OCI-LY1 (cell line): ENCODE measurements at regions not wholly inside any gene's neighbourhood (a gene's known extent, or its start where the extent isn't known, plus 50 kb on each side); places are given as distances from the start of the nearest gene placed in this dataset.

Source experiments
- H2AFZ ChIP-seq: fragments of 200-600 bp; sonication (generic), shearing (Covaris generic); 2 replicates; pipeline ENCODE4 v1.6.0; 2014; ENCODE audit warnings: antibody characterized with exemption, mild to moderate bottlenecking, low read length
- H3F3A ChIP-seq: fragments of 200-600 bp; sonication (generic), shearing (Covaris generic); 2 replicates; pipeline ENCODE4 v1.6.0; 2014; ENCODE audit warnings: mild to moderate bottlenecking, antibody characterized with exemption, low read length, moderate library complexity; ENCODE audit not compliant: insufficient read depth
- H3K27ac ChIP-seq: fragments of 200-600 bp; sonication (generic); 2 replicates; pipeline ENCODE4 v1.5.1; 2014; ENCODE audit warnings: low read length, mixed run types, mild to moderate bottlenecking, low read depth; ENCODE audit not compliant: poor library complexity, severe bottlenecking
- H3K27me3 ChIP-seq: fragments of 200-600 bp; sonication (generic); 2 replicates; pipeline ENCODE4 v1.6.0; 2014; ENCODE audit warnings: antibody characterized with exemption, mild to moderate bottlenecking, low read length, moderate library complexity; ENCODE audit not compliant: insufficient read depth
- H3K36me3 ChIP-seq: fragments of 200-600 bp; sonication (generic); 2 replicates; pipeline ENCODE4 v1.6.1; 2014; ENCODE audit warnings: mild to moderate bottlenecking, antibody characterized with exemption, low read length, moderate library complexity, mixed read lengths; ENCODE audit not compliant: insufficient read depth
- H3K4me1 ChIP-seq: fragments of 200-600 bp; sonication (generic); 2 replicates; pipeline ENCODE4 v1.5.1; 2014; ENCODE audit warnings: mild to moderate bottlenecking, low read length, moderate library complexity; ENCODE audit not compliant: insufficient read depth, severe bottlenecking
- H3K4me2 ChIP-seq: fragments of 200-600 bp; sonication (generic), shearing (Covaris generic); 2 replicates; pipeline ENCODE4 v1.6.1; 2014; ENCODE audit warnings: low read length
- H3K4me3 ChIP-seq: fragments of 200-600 bp; sonication (generic); 2 replicates; pipeline ENCODE4 v1.5.1; 2014; ENCODE audit warnings: low read length, low read depth, mild to moderate bottlenecking, mixed read lengths; ENCODE audit not compliant: poor library complexity, severe bottlenecking
- H3K79me2 ChIP-seq: fragments of 200-600 bp; shearing (Covaris generic); 2 replicates; pipeline ENCODE4 v1.6.1; 2016; ENCODE audit warnings: mixed run types, low read length, mixed read lengths; ENCODE audit not compliant: insufficient read depth
- H3K9ac ChIP-seq: fragments of 200-600 bp; sonication (generic), shearing (Covaris generic); 2 replicates; pipeline ENCODE4 v1.6.1; 2014; ENCODE audit warnings: mild to moderate bottlenecking, low read length, mixed read lengths
- H3K9me2 ChIP-seq: fragments of 200-600 bp; sonication (generic), shearing (Covaris generic); 2 replicates; pipeline ENCODE4 v1.6.1; 2014; ENCODE audit warnings: low read depth, mild to moderate bottlenecking, low read length, mixed read lengths
- H3K9me3 ChIP-seq: fragments of 200-600 bp; shearing (Covaris generic); 2 replicates; pipeline ENCODE4 v1.6.1; 2014; ENCODE audit warnings: low read length, mixed read lengths
- H4K20me1 ChIP-seq: fragments of 200-600 bp; sonication (generic), shearing (Covaris generic); 2 replicates; pipeline ENCODE4 v1.6.0; 2016; ENCODE audit warnings: mild to moderate bottlenecking, low read length; ENCODE audit not compliant: insufficient read depth
- EZH2 ChIP-seq: fragments of 200-600 bp; sonication (generic), shearing (Covaris generic); IDR thresholded peaks from 2 replicates; pipeline ENCODE4 v1.8.0; 2017; ENCODE audit warnings: borderline replicate concordance, mixed run types, mild to moderate bottlenecking, antibody characterized with exemption, low read length, moderate library complexity, mixed read lengths
- TF ChIP-seq, protein P1 (sequence below): fragments of 200-600 bp; sonication (generic), shearing (Covaris generic); IDR thresholded peaks from 2 replicates; pipeline ENCODE4 v1.5.1; 2017; ENCODE audit warnings: mild to moderate bottlenecking, antibody characterized with exemption, low read length, moderate library complexity, mixed read lengths

DNA sequence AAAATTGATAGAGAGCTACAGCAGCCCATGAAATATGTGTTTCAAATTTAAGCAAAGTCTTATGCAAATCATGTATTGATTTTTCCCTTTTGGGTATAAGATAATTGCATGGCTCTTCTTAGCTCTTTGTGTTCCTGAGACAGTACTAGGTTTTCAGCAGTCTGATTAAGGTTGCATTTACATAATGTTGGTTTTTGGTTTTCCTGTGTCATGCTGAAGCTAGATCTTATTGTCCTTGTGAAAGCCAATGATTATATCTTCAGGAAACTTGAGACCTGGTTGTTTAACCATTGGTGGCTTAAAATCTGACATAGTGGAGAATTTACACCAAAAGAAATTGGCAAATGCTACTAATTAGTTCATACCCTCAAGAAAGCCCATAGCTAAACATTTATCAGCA lies 392.6 kb downstream of the ZPLD1 start:
- H3K9me3 ChIP-seq = no peaks in the 10 kb centered on the region
- no peaks in the 10 kb centered on the region for H4K20me1 ChIP-seq
- TF ChIP-seq, protein P1, sequence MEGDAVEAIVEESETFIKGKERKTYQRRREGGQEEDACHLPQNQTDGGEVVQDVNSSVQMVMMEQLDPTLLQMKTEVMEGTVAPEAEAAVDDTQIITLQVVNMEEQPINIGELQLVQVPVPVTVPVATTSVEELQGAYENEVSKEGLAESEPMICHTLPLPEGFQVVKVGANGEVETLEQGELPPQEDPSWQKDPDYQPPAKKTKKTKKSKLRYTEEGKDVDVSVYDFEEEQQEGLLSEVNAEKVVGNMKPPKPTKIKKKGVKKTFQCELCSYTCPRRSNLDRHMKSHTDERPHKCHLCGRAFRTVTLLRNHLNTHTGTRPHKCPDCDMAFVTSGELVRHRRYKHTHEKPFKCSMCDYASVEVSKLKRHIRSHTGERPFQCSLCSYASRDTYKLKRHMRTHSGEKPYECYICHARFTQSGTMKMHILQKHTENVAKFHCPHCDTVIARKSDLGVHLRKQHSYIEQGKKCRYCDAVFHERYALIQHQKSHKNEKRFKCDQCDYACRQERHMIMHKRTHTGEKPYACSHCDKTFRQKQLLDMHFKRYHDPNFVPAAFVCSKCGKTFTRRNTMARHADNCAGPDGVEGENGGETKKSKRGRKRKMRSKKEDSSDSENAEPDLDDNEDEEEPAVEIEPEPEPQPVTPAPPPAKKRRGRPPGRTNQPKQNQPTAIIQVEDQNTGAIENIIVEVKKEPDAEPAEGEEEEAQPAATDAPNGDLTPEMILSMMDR = no peak
- no peak for TF ChIP-seq EZH2
- no peak overlapping the region for H3K4me2 ChIP-seq
- no peak overlapping the region for H2AFZ ChIP-seq
- no peak overlapping the region for H3K9ac ChIP-seq
- no peaks in the 10 kb centered on the region for H3F3A ChIP-seq
- no peak overlapping the region for H3K4me3 ChIP-seq
- H3K9me2 ChIP-seq = no peaks in the 10 kb centered on the region
- no peaks in the 10 kb centered on the region for H3K79me2 ChIP-seq
- no peak overlapping the region for H3K27ac ChIP-seq
- H3K27me3 ChIP-seq = no peaks in the 10 kb centered on the region
- no peaks in the 10 kb centered on the region for H3K4me1 ChIP-seq
- no peaks in the 10 kb centered on the region for H3K36me3 ChIP-seq

DNA sequence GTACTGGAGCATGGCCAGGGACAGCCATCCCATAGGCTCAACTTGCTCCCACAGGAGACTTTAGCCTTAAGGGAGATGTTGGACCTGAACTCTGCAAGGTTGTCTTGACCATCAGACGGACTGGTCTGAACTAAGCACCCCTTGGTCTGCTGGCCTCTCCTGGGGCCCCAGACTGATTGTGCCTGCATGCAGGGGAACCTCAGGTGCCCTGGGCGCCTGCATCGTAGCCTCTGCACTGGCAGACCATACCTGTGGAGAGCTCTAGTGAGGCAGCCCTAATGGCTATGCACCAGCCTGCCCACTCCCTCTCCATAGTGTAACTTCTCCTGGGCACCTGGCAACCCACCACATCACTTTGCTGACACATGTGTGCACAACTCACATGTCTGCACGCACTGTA lies 395.6 kb downstream of the ZPLD1 start:
- Histone ChIP-seq H3K4me1 (no peaks in the 10 kb centered on the region), H3F3A (no peaks in the 10 kb centered on the region), H3K4me3 (no peak overlapping the region), H3K9me3 (no peaks in the 10 kb centered on the region), H4K20me1 (no peaks in the 10 kb centered on the region), H2AFZ (no peak overlapping the region), H3K79me2 (no peaks in the 10 kb centered on the region), H3K27me3 (no peaks in the 10 kb centered on the region), H3K27ac (no peak overlapping the region), H3K9me2 (no peaks in the 10 kb centered on the region), H3K4me2 (no peak overlapping the region), H3K36me3 (no peaks in the 10 kb centered on the region), H3K9ac (no peak overlapping the region)
- TF ChIP-seq, protein P1 = no peak
- no peak for TF ChIP-seq EZH2

DNA sequence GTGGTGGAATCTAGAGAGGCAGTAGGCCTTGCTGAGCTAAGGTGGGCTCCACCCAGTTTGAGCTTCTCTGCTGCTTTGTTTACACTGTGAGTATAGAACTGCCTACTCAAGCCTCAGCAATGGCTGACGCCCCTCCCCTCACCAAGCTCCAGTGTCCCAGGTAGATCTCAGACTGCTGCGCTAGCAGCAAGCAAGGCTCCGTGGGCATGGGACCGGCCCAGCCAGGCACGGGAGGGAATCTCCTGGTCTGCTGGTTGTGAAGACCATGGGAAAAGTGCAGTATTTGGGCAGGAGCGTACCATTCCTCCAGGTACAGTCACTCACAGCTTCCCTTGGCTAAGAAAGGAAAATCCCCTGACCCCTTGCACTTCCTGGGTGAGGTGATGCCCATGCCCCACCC lies 407.1 kb downstream of the ZPLD1 start:
- H3K9me2 ChIP-seq = no peaks in the 10 kb centered on the region
- no peaks in the 10 kb centered on the region for H3K9me3 ChIP-seq
- no peaks in the 10 kb centered on the region for H4K20me1 ChIP-seq
- H3F3A ChIP-seq = no peaks in the 10 kb centered on the region
- H3K4me2 ChIP-seq = no peak overlapping the region
- TF ChIP-seq EZH2 = no peak
- TF ChIP-seq, protein P1 = no peak
- no peak overlapping the region for H3K27ac ChIP-seq
- no peaks in the 10 kb centered on the region for H3K27me3 ChIP-seq
- H3K36me3 ChIP-seq = no peaks in the 10 kb centered on the region
- no peak overlapping the region for H3K4me3 ChIP-seq
- no peaks in the 10 kb centered on the region for H3K4me1 ChIP-seq
- no peak overlapping the region for H2AFZ ChIP-seq
- H3K79me2 ChIP-seq = no peaks in the 10 kb centered on the region
- no peak overlapping the region for H3K9ac ChIP-seq
